ENCODE measurements at regions not wholly inside any gene's neighbourhood (a gene's known extent, or its start where the extent isn't known, plus 50 kb on each side); places are given as distances from the start of the nearest gene placed in this dataset.

DNA sequence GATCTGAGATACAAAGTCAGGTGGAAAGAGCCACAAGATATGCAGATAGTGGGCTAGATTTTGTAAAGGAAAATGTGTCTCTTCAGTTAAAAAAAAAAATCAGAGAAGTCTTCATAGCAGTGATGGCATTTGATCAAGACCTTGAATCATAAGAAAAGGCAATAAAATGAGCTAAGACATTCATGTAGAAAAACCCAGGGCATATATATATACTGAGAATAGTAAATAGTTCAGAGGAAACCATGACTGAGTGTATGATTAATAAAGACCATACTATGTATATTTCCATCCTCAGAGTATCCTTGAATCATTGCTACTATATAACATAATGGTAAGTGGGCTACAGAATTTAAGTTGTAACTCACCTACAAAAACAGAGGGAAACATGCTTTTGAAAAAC is 321.7 kb upstream of the NR5A2 start:
- TF ChIP-seq, protein P1, sequence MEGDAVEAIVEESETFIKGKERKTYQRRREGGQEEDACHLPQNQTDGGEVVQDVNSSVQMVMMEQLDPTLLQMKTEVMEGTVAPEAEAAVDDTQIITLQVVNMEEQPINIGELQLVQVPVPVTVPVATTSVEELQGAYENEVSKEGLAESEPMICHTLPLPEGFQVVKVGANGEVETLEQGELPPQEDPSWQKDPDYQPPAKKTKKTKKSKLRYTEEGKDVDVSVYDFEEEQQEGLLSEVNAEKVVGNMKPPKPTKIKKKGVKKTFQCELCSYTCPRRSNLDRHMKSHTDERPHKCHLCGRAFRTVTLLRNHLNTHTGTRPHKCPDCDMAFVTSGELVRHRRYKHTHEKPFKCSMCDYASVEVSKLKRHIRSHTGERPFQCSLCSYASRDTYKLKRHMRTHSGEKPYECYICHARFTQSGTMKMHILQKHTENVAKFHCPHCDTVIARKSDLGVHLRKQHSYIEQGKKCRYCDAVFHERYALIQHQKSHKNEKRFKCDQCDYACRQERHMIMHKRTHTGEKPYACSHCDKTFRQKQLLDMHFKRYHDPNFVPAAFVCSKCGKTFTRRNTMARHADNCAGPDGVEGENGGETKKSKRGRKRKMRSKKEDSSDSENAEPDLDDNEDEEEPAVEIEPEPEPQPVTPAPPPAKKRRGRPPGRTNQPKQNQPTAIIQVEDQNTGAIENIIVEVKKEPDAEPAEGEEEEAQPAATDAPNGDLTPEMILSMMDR (conservative IDR thresholded peaks at IDR 0.05; ENCODE audit: low read depth, low read length): no peak
- TF ChIP-seq EZH2 (IDR thresholded peaks at IDR 0.05; ENCODE audit: borderline replicate concordance, low read depth, low read length, poor library complexity, severe bottlenecking): no peak

Data from A673 (cell line).